ENCODE measurements at regions not wholly inside any gene's neighbourhood (a gene's known extent, or its start where the extent isn't known, plus 50 kb on each side); places are given as distances from the start of the nearest gene placed in this dataset.
A peak's percentile ranks its signal among the peaks of the same experiment; 100 is the strongest.

GRCh38 chr3:59316688-59317275 lies 267.0 kb upstream of the CFAP20DC start:
- no peaks in the 10 kb centered on the region for H3K9me3 ChIP-seq (ENCODE audit: severe bottlenecking)

GRCh38 chr3:59313365-59313764 lies 263.5 kb upstream of the CFAP20DC start:
- H3K27me3 ChIP-seq (ENCODE audit: insufficient read depth, poor library complexity, severe bottlenecking), result no peaks in the 10 kb centered on the region
- H3K36me3 ChIP-seq (ENCODE audit: low read depth), result no peaks in the 10 kb centered on the region
- TF ChIP-seq CTCF (IDR thresholded peaks at IDR 0.05; ENCODE audit: poor library complexity, severe bottlenecking), result peak; percentile 31
- H3K4me3 ChIP-seq (ENCODE audit: severe bottlenecking), result no peak overlapping the region
- ATAC-seq (ENCODE audit: low read depth) (0 out of 3 replicates have a peak, but pooled peaks have one; percentile 33), DNase-seq (ENCODE audit: low spot score) (no peak)
- H3K4me1 ChIP-seq (ENCODE audit: insufficient read depth, poor library complexity, severe bottlenecking), result peaks cover 12% of the 10 kb centered on the region
- no peaks in the 10 kb centered on the region for H3K9me3 ChIP-seq (ENCODE audit: severe bottlenecking)
- H3K27ac ChIP-seq (ENCODE audit: poor library complexity, severe bottlenecking), result no peak overlapping the region

More at GRCh38 chr3:59316688-59317275, 267.0 kb upstream of the CFAP20DC start:
- H3K27me3 ChIP-seq (ENCODE audit: insufficient read depth, poor library complexity, severe bottlenecking), result no peaks in the 10 kb centered on the region
- ATAC-seq (ENCODE audit: low read depth) (no peak), DNase-seq (ENCODE audit: low spot score) (no peak)
- H3K4me1 ChIP-seq (ENCODE audit: insufficient read depth, poor library complexity, severe bottlenecking), result no peaks in the 10 kb centered on the region
- no peak overlapping the region for H3K27ac ChIP-seq (ENCODE audit: poor library complexity, severe bottlenecking)
- no peak overlapping the region for H3K4me3 ChIP-seq (ENCODE audit: severe bottlenecking)
- TF ChIP-seq CTCF (IDR thresholded peaks at IDR 0.05; ENCODE audit: poor library complexity, severe bottlenecking), result no peak
- H3K36me3 ChIP-seq (ENCODE audit: low read depth), result no peaks in the 10 kb centered on the region

- H3K4me3 ChIP-seq (ENCODE audit: severe bottlenecking), result no peak overlapping the region
- no peaks in the 10 kb centered on the region for H3K36me3 ChIP-seq (ENCODE audit: low read depth)
- ATAC-seq (ENCODE audit: low read depth) (no peak), DNase-seq (ENCODE audit: low spot score) (no peak)
- TF ChIP-seq CTCF (IDR thresholded peaks at IDR 0.05; ENCODE audit: poor library complexity, severe bottlenecking), result no peak
- peaks cover 12% of the 10 kb centered on the region for H3K4me1 ChIP-seq (ENCODE audit: insufficient read depth, poor library complexity, severe bottlenecking)
- no peaks in the 10 kb centered on the region for H3K9me3 ChIP-seq (ENCODE audit: severe bottlenecking)
- no peaks in the 10 kb centered on the region for H3K27me3 ChIP-seq (ENCODE audit: insufficient read depth, poor library complexity, severe bottlenecking)
- H3K27ac ChIP-seq (ENCODE audit: poor library complexity, severe bottlenecking), result no peak overlapping the region
Measured at GRCh38 chr3:59311231-59311630, 261.4 kb upstream of the CFAP20DC start.

- no peak overlapping the region for H3K27ac ChIP-seq (ENCODE audit: poor library complexity, severe bottlenecking)
- H3K36me3 ChIP-seq (ENCODE audit: low read depth), result no peaks in the 10 kb centered on the region
- H3K4me3 ChIP-seq (ENCODE audit: severe bottlenecking), result no peak overlapping the region
- peaks cover 12% of the 10 kb centered on the region for H3K4me1 ChIP-seq (ENCODE audit: insufficient read depth, poor library complexity, severe bottlenecking)
- DNase-seq (ENCODE audit: low spot score) (no peak), ATAC-seq (ENCODE audit: low read depth) (peak; percentile 27; the same call in 1 of the 3 replicates)
- TF ChIP-seq CTCF (IDR thresholded peaks at IDR 0.05; ENCODE audit: poor library complexity, severe bottlenecking), result no peak
- H3K27me3 ChIP-seq (ENCODE audit: insufficient read depth, poor library complexity, severe bottlenecking), result no peaks in the 10 kb centered on the region
- H3K9me3 ChIP-seq (ENCODE audit: severe bottlenecking), result no peaks in the 10 kb centered on the region
Measured at GRCh38 chr3:59310736-59311135, 260.9 kb upstream of the CFAP20DC start.

GRCh38 chr3:59308684-59309083 lies 258.9 kb upstream of the CFAP20DC start:
- H3K36me3 ChIP-seq (ENCODE audit: low read depth), result no peaks in the 10 kb centered on the region
- DNase-seq (ENCODE audit: low spot score) (no peak), ATAC-seq (ENCODE audit: low read depth) (no peak)
- no peak for TF ChIP-seq CTCF (IDR thresholded peaks at IDR 0.05; ENCODE audit: poor library complexity, severe bottlenecking)
- peaks cover 12% of the 10 kb centered on the region for H3K4me1 ChIP-seq (ENCODE audit: insufficient read depth, poor library complexity, severe bottlenecking)
- H3K9me3 ChIP-seq (ENCODE audit: severe bottlenecking), result no peaks in the 10 kb centered on the region
- H3K27ac ChIP-seq (ENCODE audit: poor library complexity, severe bottlenecking), result no peak overlapping the region
- no peaks in the 10 kb centered on the region for H3K27me3 ChIP-seq (ENCODE audit: insufficient read depth, poor library complexity, severe bottlenecking)
- H3K4me3 ChIP-seq (ENCODE audit: severe bottlenecking), result no peak overlapping the region

Data from RWPE2 (cell line).